GM23248 (cell line): ENCODE measurements at regions not wholly inside any gene's neighbourhood (a gene's known extent, or its start where the extent isn't known, plus 50 kb on each side); places are given as distances from the start of the nearest gene placed in this dataset.

Source experiments
- EZH2 ChIP-seq: fragments of 200-600 bp; sonication (generic); IDR thresholded peaks from 2 replicates; pipeline ENCODE4 v1.6.1; 2018; ENCODE audit warnings: antibody characterized with exemption, mild to moderate bottlenecking; ENCODE audit not compliant: insufficient read depth, poor library complexity, severe bottlenecking
- EZH2phosphoT487 ChIP-seq: fragments of 200-600 bp; sonication (generic); IDR thresholded peaks from 2 replicates; pipeline ENCODE4 v1.6.1; 2018; ENCODE audit warnings: antibody characterized with exemption, moderate library complexity, mild to moderate bottlenecking, low read depth; ENCODE audit not compliant: insufficient read depth

- no peak for TF ChIP-seq EZH2
- no peak for TF ChIP-seq EZH2phosphoT487
Measured at GRCh38 chr5:105882956-105883481, 1787.7 kb downstream of the EFNA5 start.
